GM10248 (cell line): ENCODE measurements at regions not wholly inside any gene's neighbourhood (a gene's known extent, or its start where the extent isn't known, plus 50 kb on each side); places are given as distances from the start of the nearest gene placed in this dataset.
"Not testable (repeated sequence)": the region's sequence is repeated elsewhere in the genome, so short reads cannot be mapped to it uniquely, and the experiment has no call there.

Experiments
- CTCF ChIA-PET: fragments of 300-600 bp; sonication (Branson Sonifier 250); formaldehyde crosslinking; extraction: SDS; loops from one replicate; lab custom pipeline; 2021; ENCODE audit warnings: antibody characterized with exemption; lab: Yijun Ruan, JAX
- POLR2A ChIA-PET: fragments of 350-650 bp; sonication (Branson Sonifier 250); formaldehyde crosslinking; extraction: SDS; loops from one replicate; lab custom pipeline; 2020; ENCODE audit warnings: antibody characterized with exemption; lab: Yijun Ruan, JAX
- DNase-seq: peaks from one replicate; pipeline ENCODE4 v3.0.0; 2012; ENCODE audit errors: extremely low spot score
- CTCF ChIP-seq: IDR thresholded peaks from 2 replicates; pipeline ENCODE4 v1.5.1; 2012; ENCODE audit warnings: mild to moderate bottlenecking, low read depth; ENCODE audit errors: extremely low read depth, missing control alignments, control extremely low read depth

- TF ChIP-seq CTCF = no peak
- CTCF ChIA-PET = no interaction called here
- no peak for DNase-seq
- POLR2A ChIA-PET = no interaction called here
Observed at GRCh38 chr4:104286867-104287266, 207.8 kb downstream of the CXXC4 start.

GRCh38 chr4:104283303-104283702, 211.4 kb downstream of the CXXC4 start:
- ChIA-PET POLR2A (no interaction called here), CTCF (interaction anchor here (1.0 to 1.7 kb wide), 2 partner anchors 10 to 763 kb away, joined by 3 to 7 read pairs; no protein-coding TSS in a partner anchor)
- DNase-seq = no peak
- no peak for TF ChIP-seq CTCF

- DNase-seq = no peak
- TF ChIP-seq CTCF = no peak
- POLR2A ChIA-PET = no interaction called here
- CTCF ChIA-PET = no interaction called here
Observed at GRCh38 chr4:104279744-104280143, 214.9 kb downstream of the CXXC4 start.

- TF ChIP-seq CTCF = no peak
- no peak for DNase-seq
- ChIA-PET POLR2A (no interaction called here), CTCF (interaction anchor here (1.3 kb wide), 1 partner anchor 57 kb away, joined by 3 read pairs; no protein-coding TSS in a partner anchor)
Observed at GRCh38 chr4:104272966-104273365, 221.7 kb downstream of the CXXC4 start.

- DNase-seq, CTCF ChIA-PET, POLR2A ChIA-PET: not testable (repeated sequence)
Observed at GRCh38 chr4:104269603-104270002, 225.1 kb downstream of the CXXC4 start.

- no peak for DNase-seq
- CTCF ChIA-PET = no interaction called here
- POLR2A ChIA-PET = no interaction called here
- no peak for TF ChIP-seq CTCF
Observed at GRCh38 chr4:104263100-104263499, 231.6 kb downstream of the CXXC4 start.

- CTCF ChIA-PET = no interaction called here
- TF ChIP-seq CTCF = no peak
- POLR2A ChIA-PET = no interaction called here
- DNase-seq = no peak
Observed at GRCh38 chr4:104262678-104263077, 232.0 kb downstream of the CXXC4 start.
